Hepatocyte (in vitro differentiated cells): ENCODE measurements at regions not wholly inside any gene's neighbourhood (a gene's known extent, or its start where the extent isn't known, plus 50 kb on each side); places are given as distances from the start of the nearest gene placed in this dataset.

Source experiments
- EZH2 ChIP-seq: fragments of 200-600 bp; sonication (generic); IDR thresholded peaks from 2 replicates; pipeline ENCODE4 v1.6.1; 2016; ENCODE audit warnings: antibody characterized with exemption, mild to moderate bottlenecking, borderline replicate concordance
- EZH2phosphoT487 ChIP-seq: fragments of 200-600 bp; sonication (generic); IDR thresholded peaks from one replicate; pipeline ENCODE4 v1.6.1; 2018; ENCODE audit warnings: antibody characterized with exemption, mild to moderate bottlenecking, low read depth, moderate library complexity; ENCODE audit not compliant: unreplicated experiment, severe bottlenecking
- TF ChIP-seq, protein P1 (sequence below): fragments of 200-600 bp; sonication (generic); IDR thresholded peaks from 2 replicates; pipeline ENCODE4 v1.5.1; 2016; ENCODE audit warnings: antibody characterized with exemption, mild to moderate bottlenecking; ENCODE audit not compliant: poor library complexity

GRCh38 chr3:170705131-170705530, 119.3 kb upstream of the SLC7A14 start:
- TF ChIP-seq, protein P1, sequence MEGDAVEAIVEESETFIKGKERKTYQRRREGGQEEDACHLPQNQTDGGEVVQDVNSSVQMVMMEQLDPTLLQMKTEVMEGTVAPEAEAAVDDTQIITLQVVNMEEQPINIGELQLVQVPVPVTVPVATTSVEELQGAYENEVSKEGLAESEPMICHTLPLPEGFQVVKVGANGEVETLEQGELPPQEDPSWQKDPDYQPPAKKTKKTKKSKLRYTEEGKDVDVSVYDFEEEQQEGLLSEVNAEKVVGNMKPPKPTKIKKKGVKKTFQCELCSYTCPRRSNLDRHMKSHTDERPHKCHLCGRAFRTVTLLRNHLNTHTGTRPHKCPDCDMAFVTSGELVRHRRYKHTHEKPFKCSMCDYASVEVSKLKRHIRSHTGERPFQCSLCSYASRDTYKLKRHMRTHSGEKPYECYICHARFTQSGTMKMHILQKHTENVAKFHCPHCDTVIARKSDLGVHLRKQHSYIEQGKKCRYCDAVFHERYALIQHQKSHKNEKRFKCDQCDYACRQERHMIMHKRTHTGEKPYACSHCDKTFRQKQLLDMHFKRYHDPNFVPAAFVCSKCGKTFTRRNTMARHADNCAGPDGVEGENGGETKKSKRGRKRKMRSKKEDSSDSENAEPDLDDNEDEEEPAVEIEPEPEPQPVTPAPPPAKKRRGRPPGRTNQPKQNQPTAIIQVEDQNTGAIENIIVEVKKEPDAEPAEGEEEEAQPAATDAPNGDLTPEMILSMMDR = no peak
- TF ChIP-seq EZH2 = no peak
- TF ChIP-seq EZH2phosphoT487 = no peak
